Neural cell (in vitro differentiated cells): ENCODE measurements at regions not wholly inside any gene's neighbourhood (a gene's known extent, or its start where the extent isn't known, plus 50 kb on each side); places are given as distances from the start of the nearest gene placed in this dataset.

ENCODE experiments used
- H2AFZ ChIP-seq: fragments of 200-600, 300-800 bp; sonication (generic), shearing (Covaris generic); 2 replicates; pipeline ENCODE4 v1.6.0; 2014; ENCODE audit warnings: low read depth, mild to moderate bottlenecking, antibody characterized with exemption, low read length, moderate library complexity
- H3F3A ChIP-seq: fragments of 200-600 bp; shearing (Covaris generic); 2 replicates; pipeline ENCODE4 v1.6.1; 2016; ENCODE audit warnings: mild to moderate bottlenecking, moderate library complexity, mixed read lengths, antibody characterized with exemption, low read length; ENCODE audit not compliant: insufficient read depth, poor library complexity, severe bottlenecking
- H3K27ac ChIP-seq: fragments of 200-600, 300-800 bp; sonication (generic), shearing (Covaris generic); 2 replicates; pipeline ENCODE4 v1.5.1; 2014; ENCODE audit warnings: mild to moderate bottlenecking, low read length, moderate library complexity
- H3K27me3 ChIP-seq: fragments of 300-800, 200-600 bp; sonication (generic), shearing (Covaris generic); 2 replicates; pipeline ENCODE4 v1.6.0; 2014; ENCODE audit warnings: mild to moderate bottlenecking, low read depth, low read length, moderate library complexity; ENCODE audit not compliant: insufficient read depth
- H3K36me3 ChIP-seq: fragments of 300-800, 200-600 bp; sonication (generic), shearing (Covaris generic); 2 replicates; pipeline ENCODE4 v1.5.1; 2014; ENCODE audit warnings: mild to moderate bottlenecking, antibody characterized with exemption, low read length, moderate library complexity; ENCODE audit not compliant: insufficient read depth
- H3K4me2 ChIP-seq: fragments of 300-800, 200-600 bp; sonication (generic), shearing (Covaris generic); 2 replicates; pipeline ENCODE4 v1.6.0; 2014; ENCODE audit warnings: mild to moderate bottlenecking, low read length
- H3K4me3 ChIP-seq: fragments of 300-800, 200-600 bp; sonication (generic), shearing (Covaris generic); 2 replicates; pipeline ENCODE4 v1.5.1; 2014; ENCODE audit warnings: mild to moderate bottlenecking, low read length, moderate library complexity
- H3K79me2 ChIP-seq: fragments of 200-600 bp; shearing (Covaris generic); replicated peaks from 2 replicates; pipeline ENCODE4 v1.6.0; 2014; ENCODE audit warnings: mild to moderate bottlenecking, low read length, moderate library complexity; ENCODE audit not compliant: insufficient read depth
- H3K9ac ChIP-seq: fragments of 300-800, 200-600 bp; sonication (generic), shearing (Covaris generic); 2 replicates; pipeline ENCODE4 v1.6.1; 2016; ENCODE audit warnings: mild to moderate bottlenecking, low read length, mixed read lengths
- H3K9me2 ChIP-seq: fragments of 200-600 bp; shearing (Covaris generic); 2 replicates; pipeline ENCODE4 v1.6.1; 2016; ENCODE audit warnings: mild to moderate bottlenecking, low read length, mixed read lengths; ENCODE audit not compliant: insufficient read depth
- H3K9me3 ChIP-seq: fragments of 200-600, 300-800 bp; sonication (generic), shearing (Covaris generic); 2 replicates; pipeline ENCODE4 v1.6.1; 2016; ENCODE audit warnings: mild to moderate bottlenecking, mixed run types, low read length, moderate library complexity, mixed read lengths
- H4K20me1 ChIP-seq: fragments of 200-600 bp; shearing (Covaris generic); 2 replicates; pipeline ENCODE4 v1.6.1; 2016; ENCODE audit warnings: mild to moderate bottlenecking, mixed run types; ENCODE audit not compliant: insufficient read depth
- CTCF ChIP-seq: fragments of 450-650 bp; IDR thresholded peaks from 2 replicates; pipeline ENCODE4 v1.5.1; 2014; ENCODE audit warnings: antibody characterized with exemption, mild to moderate bottlenecking, moderate library complexity; ENCODE audit not compliant: poor library complexity, severe bottlenecking
- EP300 ChIP-seq: fragments of 450-650 bp; conservative IDR thresholded peaks from 2 replicates; pipeline ENCODE4 v1.6.1; 2014; ENCODE audit warnings: antibody characterized with exemption, mild to moderate bottlenecking, moderate library complexity; ENCODE audit not compliant: poor library complexity, severe bottlenecking
- EZH2 ChIP-seq: fragments of 200-600, 300-800 bp; shearing (Covaris generic), sonication (generic); IDR thresholded peaks from 2 replicates; pipeline ENCODE4 v1.6.1; 2014; ENCODE audit warnings: antibody characterized with exemption, low read length, borderline replicate concordance, mild to moderate bottlenecking; ENCODE audit not compliant: insufficient read depth, poor library complexity, severe bottlenecking
- MXI1 ChIP-seq: fragments of 450-650 bp; conservative IDR thresholded peaks from 2 replicates; pipeline ENCODE4 v1.6.1; 2014; ENCODE audit warnings: antibody characterized with exemption, mild to moderate bottlenecking; ENCODE audit not compliant: poor library complexity, severe bottlenecking
- POLR2AphosphoS5 ChIP-seq: IDR thresholded peaks from 2 replicates; pipeline ENCODE4 v1.6.1; 2012
- RAD21 ChIP-seq: fragments of 450-650 bp; conservative IDR thresholded peaks from 2 replicates; pipeline ENCODE4 v1.6.1; 2014; ENCODE audit warnings: antibody characterized with exemption, mild to moderate bottlenecking, moderate library complexity
- REST ChIP-seq: IDR thresholded peaks from 2 replicates; pipeline ENCODE4 v1.6.1; 2012; ENCODE audit warnings: borderline replicate concordance
- SMC3 ChIP-seq: fragments of 450-650 bp; conservative IDR thresholded peaks from 2 replicates; pipeline ENCODE4 v1.6.1; 2014; ENCODE audit warnings: antibody characterized with exemption, mild to moderate bottlenecking, moderate library complexity; ENCODE audit not compliant: poor library complexity
- TAF1 ChIP-seq: IDR thresholded peaks from 2 replicates; pipeline ENCODE4 v1.6.1; 2012; ENCODE audit warnings: low read depth

GRCh38 chr11:112315861-112316739 is 55.4 kb upstream of the PLET1 start:
- Histone ChIP-seq H3K79me2 (no peaks in the 10 kb centered on the region), H3K9me3 (no peaks in the 10 kb centered on the region)

GRCh38 chr11:112316971-112317370 is 56.3 kb upstream of the PLET1 start:
- H3K9me3 ChIP-seq, result no peaks in the 10 kb centered on the region
- H3K36me3 ChIP-seq, result no peaks in the 10 kb centered on the region
- H3K4me3 ChIP-seq, result no peak overlapping the region
- no peaks in the 10 kb centered on the region for H3K79me2 ChIP-seq
- H3K27ac ChIP-seq, result no peak overlapping the region
- no peak overlapping the region for H3K9ac ChIP-seq
- H3F3A ChIP-seq, result no peaks in the 10 kb centered on the region
- H4K20me1 ChIP-seq, result no peaks in the 10 kb centered on the region
- no peak overlapping the region for H3K4me2 ChIP-seq
- H2AFZ ChIP-seq, result no peak overlapping the region
- no peaks in the 10 kb centered on the region for H3K9me2 ChIP-seq
- no peaks in the 10 kb centered on the region for H3K27me3 ChIP-seq
- TF ChIP-seq TAF1 (no peak), CTCF (no peak), RAD21 (no peak), REST (no peak), MXI1 (no peak), EP300 (no peak), SMC3 (no peak), EZH2 (no peak), POLR2AphosphoS5 (no peak)

More at GRCh38 chr11:112315861-112316739, 55.4 kb upstream of the PLET1 start:
- Histone ChIP-seq H3K9ac (no peak overlapping the region), H3K27ac (no peak overlapping the region), H3K36me3 (no peaks in the 10 kb centered on the region), H3F3A (no peaks in the 10 kb centered on the region), H3K4me2 (no peak overlapping the region), H3K9me2 (no peaks in the 10 kb centered on the region), H3K4me3 (no peak overlapping the region), H4K20me1 (no peaks in the 10 kb centered on the region), H2AFZ (no peak overlapping the region), H3K27me3 (no peaks in the 10 kb centered on the region)
- no peak for TF ChIP-seq TAF1
- no peak for TF ChIP-seq EP300
